HG02588 (cell line): ENCODE measurements at regions not wholly inside any gene's neighbourhood (a gene's known extent, or its start where the extent isn't known, plus 50 kb on each side); places are given as distances from the start of the nearest gene placed in this dataset.
"Not testable (repeated sequence)": the region's sequence is repeated elsewhere in the genome, so short reads cannot be mapped to it uniquely, and the experiment has no call there.

Experiments
- ATAC-seq: cut with Tn5 transposase; IDR thresholded peaks from one replicate; pipeline ENCODE4 v1.9.1; 2021; ENCODE audit warnings: mild to moderate bottlenecking, moderate library complexity; ENCODE audit not compliant: unreplicated experiment

DNA sequence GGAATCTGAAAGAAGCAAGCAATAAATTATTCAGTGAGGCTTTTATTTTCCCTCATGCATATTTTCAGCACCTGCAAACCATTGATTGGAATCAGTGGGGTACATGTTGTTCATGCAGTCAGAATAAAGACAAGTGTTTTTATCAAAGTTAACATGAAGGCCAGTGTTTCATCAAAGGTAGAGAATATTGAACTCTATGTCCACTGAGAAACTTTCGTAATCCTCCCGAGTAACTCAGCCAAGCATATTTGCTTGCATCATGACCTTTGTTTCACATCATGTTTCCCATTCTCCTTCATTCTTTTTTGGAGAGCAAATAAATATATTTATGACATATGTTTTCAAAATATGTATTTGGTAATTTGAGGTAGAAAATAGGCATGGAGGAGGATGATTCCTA is 663.1 kb downstream of the SH2D4B start:
- no peak for ATAC-seq

DNA sequence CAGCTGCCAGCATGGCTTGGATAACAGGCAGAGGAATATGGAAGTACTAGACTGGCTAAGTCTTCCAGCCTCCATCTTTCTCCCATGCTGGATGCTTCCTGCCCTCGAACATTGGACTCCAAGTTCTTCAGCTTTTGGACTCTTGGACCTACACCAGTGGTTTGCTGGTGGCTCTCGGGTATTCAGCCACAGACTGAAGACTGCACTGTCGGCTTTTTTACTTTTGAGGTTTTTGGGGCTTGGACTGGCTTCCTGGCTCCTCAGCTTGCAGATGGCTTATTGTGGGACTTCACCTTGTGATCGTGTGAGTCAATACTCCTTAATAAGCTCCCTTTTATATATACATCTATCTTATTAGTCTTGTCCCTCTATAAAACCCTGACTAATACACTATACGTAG is 667.6 kb upstream of the NRG3 start:
- ATAC-seq = not testable (repeated sequence)

DNA sequence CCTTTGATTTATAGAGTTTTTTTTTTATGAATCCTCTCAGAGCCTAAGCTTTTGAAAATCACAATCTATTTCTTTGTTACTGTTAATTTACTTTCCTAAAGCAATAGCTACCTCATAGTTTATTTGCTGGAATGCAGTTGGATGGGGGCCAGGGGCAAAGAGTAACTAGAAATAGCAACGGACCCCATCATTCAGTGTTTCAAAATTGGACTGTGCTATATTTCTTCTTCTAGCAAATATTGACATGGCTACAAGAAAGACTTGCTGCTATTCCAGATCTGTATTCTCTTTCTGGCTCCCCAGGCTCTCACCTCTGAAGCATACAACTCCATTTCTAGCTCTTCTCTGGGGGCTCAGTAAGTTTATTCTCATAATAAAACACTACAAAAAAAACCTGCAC is 661.6 kb upstream of the NRG3 start:
- no peak for ATAC-seq

DNA sequence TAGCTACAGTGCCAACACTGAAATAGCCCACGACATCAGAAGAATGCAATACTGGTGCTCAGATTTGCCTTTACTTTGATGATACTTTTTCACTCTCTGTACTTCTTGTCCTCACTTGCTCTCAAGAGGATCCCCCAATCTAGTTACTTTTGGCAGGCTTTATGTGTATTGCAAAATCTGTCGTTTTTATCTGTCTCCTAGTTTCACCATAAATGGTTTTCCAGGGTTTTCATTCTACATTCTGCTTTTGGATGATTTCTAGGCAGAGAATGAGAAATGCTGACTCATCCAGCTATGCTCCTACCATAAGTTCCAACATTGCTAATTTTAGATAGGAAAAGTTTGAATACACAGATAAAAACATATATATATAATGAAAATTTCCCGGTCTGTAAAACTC is 659.5 kb upstream of the NRG3 start:
- ATAC-seq = no peak

DNA sequence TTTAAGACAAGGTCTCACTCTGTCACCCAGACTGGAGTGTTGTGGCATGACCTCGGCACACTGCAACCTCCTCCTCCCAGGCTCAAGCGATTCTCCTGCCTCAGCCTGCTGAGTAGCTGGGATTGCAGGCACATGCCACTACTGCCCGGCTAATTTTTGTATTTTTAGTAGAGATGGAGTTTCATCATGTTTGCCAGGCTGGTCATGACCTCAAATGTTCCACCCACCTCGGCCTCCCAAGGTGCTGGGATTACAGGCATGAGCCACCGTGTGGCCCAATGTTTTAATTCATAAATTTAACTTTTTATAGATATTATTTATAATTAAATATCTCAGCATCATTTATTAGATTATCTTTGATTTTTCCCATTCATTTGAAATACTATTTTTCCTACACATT is 658.0 kb upstream of the NRG3 start:
- no peak for ATAC-seq

DNA sequence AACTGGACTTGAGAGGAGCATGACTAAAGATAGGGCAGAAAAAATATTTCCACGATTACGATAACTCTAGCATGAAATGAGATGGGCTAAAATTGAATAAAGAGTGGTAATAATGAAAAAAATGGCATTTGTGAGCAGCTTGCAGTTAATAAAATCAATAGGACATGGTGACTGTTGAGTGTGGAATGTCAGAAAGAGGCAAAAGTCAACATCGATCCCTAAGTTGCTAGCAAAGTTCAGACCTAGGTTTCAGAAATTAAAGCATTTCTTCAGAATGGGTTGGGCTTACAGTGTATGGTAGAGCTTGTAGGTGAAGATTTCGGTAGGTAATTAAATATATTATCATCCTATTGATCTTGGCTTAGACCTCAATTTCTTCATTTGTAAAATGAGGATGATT is 656.7 kb upstream of the NRG3 start:
- no peak for ATAC-seq

DNA sequence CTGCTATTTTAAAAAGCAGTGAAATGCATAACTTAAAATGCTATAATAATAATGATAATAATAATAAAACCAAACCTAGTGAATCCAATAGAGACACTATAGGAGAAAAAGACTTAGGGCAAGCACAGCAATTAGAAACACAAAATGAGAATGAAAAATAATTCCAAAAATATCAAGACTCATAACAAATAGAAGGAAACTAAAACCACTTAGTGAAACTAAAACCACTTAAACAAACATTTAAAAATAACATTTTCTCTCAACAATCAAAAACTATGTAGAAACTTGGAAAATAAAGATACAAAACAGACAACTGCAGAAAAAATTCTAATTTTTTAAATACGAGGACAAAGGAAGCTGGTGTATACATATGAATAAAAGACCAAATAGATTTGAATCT is 655.2 kb upstream of the NRG3 start:
- no peak for ATAC-seq

DNA sequence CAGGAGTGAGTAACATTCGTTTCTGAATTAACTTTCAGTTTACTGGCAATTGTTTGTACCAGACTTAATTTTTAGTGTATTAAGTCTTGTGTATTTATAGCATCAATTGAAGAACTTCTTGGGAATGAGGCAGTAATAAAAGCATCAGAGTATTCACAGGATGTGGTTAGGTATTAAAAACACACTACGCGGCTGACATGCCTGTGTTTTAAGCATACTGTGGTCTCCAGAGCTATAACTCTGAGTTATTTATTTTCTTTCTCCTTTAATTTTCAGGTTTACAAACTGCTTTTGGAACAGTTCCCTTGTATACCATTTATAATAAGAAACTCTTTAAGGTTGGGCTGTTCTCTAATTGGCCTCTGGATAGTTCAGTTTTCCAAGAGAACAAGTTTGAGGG is 626.1 kb upstream of the NRG3 start:
- ATAC-seq = no peak

DNA sequence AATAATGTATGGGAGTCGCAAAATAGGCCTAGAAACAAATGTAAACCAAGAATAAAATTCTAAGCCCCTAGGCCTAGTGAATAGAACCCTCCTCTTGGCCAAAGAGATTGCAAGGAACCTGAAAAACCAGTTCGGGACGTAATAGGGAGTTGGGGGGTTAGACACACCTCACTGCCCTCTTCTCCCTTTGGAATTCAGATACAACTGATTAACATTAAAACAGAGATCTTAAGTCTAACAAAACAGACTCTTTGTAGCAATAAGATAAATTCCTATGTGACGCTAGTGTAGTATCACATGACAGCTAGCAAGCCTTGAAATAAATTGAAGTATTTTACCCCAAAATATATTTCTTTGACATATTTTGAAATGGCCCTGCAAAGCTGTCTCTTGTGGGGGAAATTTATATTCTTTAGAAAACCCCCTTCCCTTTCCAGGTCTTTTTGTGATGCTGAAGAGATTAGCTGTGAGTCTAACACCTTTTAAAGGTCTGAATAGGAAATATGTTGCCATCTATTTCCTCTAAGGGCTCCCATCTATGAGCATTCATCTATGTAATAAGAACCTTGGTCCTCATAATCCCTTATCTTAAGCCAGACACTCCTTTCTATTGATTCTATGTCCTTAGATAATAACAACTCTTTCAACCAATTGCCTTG is 623.4 kb upstream of the NRG3 start:
- no peak for ATAC-seq

DNA sequence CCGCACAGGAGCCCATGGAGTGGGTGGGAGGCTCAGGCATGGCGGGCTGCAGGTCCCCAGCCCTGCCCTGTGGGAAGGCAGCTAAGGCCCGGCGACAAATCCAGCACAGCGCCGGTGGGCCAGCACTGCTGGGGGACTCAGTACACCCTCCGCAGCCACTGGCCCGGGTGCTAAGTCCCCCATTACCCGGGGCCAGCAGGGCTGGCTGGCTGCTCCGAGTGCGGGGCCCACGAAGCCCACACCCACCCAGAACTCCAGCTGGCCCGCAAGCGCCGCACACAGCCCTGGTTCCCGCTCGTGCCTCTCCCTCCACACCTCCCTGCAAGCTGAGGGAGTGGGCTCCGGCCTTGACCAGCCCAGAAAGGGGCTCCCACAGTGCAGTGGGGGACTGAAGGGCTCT is 610.0 kb upstream of the NRG3 start:
- ATAC-seq = not testable (repeated sequence)

DNA sequence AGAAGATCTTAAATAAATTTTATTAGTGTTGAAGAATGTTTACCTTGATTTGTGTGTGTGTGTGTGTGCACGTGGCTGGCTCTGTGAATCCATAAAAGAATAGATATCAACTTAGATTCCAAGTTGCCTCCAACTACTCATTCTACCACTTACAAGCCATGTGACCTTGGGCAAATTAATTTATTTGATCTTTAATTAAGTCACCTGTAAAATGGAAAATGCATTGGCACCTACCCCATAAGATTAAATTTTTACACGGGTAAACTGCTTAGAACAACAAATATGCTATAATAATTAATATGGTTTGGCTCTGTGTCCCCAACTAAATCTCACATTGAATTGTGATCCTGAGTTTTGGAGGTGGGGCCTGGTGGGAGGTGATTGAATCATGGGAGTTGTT is 604.9 kb upstream of the NRG3 start:
- ATAC-seq = no peak

DNA sequence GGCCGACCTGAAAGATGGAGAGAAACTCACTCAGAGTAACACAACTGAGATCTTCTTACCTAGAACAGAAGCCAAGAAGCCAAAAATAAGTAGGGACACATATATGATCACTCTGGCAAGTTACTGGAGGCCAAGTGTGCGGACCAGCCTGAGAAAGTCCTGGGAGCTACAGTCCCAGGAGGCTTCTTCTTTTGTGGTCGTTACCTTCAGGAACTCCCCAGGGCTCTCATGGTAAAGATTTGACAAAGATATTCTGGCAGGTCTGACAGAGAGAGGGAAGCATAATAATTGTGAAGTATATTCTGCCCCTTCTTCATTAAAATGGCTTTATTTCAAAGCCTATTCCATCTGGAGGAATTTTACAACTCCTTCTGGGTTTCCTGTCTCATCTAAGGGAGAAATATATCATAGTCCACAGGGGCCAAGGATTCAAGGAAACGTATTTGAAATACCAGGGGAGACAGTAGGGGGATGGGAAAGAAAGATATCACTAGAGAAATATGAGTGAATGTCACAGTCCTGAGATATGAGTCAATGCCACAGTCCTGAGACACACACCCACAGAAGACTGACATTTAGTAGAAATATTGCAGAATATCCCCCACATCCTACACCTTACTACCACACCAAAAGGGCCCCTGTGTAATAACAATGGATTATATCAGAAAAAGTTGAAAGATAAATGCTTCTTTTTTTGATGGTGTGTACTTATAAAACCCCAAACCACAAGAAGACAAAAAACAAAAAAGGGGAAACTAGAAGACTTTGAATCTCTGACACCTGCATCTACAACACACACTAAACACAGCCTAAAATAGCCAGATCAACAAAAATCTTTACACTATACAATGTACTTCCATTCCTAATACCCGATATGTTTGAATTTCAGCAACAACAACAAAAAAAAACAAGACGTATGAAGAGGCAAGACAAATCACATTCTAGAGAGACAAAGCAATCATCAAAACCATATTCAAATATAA is 594.2 kb upstream of the NRG3 start:
- no peak for ATAC-seq

DNA sequence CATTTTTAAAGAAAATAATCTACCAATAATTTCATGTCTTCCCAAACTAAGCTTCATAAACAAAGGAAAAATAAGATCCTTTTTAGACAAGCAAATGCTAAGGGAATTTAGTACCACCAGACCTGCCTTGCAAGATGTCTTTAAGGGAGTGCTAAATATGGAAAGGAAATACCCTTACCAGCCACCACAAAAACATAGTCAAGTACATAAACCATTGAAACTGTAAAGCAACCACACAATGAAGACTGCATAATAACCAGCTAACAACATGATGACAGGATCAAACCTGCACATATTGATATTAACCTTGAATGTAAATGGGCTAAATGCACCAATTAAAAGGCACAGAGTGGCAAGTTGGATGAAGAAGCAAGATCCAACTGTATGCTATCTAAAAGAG is 586.5 kb upstream of the NRG3 start:
- no peak for ATAC-seq

DNA sequence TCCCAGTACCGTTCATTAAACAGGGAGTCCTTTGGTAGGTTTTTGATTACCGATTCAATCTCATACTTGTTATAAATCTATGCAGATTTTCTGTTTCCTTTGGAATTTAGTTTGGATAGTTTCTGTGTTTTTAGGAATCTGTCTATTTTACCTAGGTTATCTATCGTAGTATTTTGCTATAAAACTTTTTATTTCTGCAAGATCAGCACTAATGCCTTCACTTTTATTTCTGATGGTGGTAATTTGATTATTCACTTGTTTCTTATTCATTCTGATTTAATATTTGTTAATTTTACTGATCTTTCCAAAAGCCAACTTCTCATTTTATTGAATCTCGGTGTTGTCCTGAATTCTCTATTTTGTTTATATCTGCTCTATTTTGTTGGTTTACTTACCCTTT is 577.7 kb upstream of the NRG3 start:
- no peak for ATAC-seq

DNA sequence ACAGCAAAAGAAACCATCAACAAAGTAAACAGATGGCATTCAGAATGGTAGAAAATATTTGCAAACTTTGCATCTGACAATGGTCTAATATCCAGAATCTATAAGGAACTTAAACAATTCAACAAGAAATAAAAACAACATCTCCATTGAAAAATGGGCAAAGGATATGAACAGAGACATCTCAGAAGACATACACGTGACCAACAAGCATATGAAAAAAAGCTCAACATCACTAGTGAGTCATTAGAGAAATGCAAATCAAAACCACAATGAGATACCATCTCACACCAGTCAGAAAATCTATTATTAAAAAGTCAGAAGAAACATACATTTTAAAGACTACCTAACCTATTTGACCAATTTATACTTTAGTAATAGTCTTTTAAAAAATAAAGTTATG is 571.3 kb upstream of the NRG3 start:
- no peak for ATAC-seq

DNA sequence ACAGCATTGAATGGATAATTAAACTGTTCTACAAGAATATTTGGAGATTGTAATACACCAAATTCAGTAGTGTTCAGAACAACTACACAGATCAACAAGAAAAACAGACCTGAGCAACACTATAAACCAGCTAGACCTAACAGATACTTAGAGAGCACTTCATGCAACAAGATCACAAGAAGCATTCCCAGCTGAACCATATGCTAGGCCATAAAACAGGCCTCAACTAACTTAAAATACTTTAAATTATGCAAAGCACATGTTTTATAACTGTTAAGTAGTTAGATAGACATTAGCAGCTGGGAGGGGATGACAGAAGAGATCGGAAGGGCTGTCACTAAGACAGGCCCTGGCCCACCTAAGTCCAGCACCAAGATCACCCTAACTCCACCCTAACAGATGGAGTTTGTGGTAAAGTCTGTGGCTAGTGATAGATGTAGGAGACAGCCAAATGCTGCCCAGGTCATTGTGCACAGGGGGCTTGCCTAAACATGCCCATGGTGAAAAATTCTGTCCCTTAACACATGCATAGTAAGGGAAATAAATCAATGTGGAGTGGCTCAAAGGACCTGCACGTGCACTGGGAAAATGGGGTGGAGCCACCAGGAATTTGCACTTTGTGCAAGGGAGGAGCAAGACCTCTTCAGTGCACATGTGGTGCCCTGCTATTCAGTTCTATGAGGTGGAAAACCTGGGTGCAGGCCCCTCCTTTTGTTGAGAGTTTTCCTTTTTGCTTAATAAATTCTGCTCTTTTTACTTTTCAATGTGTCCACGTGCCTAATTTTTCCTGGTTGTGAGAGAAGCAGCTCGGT is 567.8 kb upstream of the NRG3 start:
- no peak for ATAC-seq

DNA sequence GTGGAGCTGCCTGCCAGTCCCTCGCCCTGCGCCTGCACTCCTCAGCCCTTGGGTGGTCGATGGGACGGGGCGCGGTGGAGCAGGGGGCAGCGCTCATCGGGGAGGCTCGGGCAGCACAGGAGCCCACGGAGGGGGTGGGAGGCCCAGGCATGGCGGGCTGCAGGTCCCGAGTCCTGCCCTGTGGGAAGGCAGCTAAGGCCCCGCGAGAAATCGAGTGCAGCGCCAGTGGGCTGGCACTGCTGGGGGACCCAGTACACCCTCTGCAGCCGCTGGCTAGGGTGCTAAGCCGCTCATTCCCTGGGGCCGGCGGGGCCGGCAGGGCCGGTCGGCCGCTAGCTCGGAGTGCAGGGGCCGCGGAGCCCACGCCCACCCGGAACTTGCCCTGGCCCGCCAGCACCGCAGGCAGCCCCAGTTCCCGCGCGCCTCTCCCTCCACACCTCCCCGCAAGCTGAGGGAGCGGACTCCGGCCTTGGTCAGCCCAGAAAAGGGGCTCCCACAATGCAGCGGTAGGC is 565.9 kb upstream of the NRG3 start:
- ATAC-seq = no peak

DNA sequence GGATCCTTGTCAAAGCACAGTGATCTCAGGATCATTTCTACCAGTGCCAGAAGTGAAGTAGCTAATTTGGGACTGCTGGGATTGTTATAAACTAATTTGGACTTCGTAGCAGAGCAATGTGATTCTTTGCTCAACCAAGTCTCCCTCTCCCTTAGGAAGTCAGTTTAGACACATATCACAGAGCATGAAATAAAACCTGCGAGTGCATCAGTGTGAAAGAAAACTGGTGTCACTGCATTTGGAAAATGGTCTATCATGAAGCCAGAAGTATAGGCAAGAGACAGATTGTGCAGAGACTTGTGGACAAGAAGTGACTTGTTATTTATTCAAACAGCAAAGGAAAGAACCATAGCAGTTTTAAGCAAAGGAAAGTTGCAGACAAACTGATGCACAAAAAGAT is 560.5 kb upstream of the NRG3 start:
- ATAC-seq = no peak

DNA sequence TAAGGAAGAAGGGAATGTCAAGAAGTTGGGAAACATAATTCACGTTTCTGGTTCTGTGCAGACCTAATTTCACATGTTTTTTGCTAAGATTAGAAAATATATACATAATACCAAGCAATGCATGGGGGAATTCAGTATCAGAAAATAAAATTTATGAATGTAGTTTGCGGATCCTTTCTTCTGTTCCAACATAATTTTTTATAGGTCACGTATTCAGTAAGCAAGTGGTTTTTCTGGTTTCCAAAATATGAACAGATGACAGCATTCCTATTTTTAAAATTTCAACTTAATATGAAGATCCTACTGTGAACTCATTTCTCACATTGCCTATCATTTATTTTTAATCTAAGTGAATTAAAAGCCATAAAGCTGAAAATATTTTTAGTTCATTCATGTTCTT is 560.0 kb upstream of the NRG3 start:
- ATAC-seq = no peak

DNA sequence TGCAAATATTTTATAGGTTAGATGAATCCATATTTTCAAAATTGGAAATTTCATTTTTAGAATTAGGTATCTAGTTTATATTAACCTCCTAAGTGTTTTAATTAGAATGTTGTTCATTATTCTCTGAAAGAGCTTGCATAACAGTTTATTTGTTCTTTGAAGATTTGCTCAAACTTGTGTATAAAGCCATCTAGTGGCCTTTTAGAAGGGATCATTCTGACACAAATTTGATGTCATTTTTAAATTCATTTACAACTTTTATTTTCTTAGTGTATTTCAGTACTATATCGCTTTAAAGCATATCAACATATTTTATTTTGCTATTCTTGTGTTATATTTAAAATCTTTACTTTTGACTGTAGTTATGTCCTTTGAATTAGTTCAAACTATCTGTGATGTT is 527.0 kb upstream of the NRG3 start:
- no peak for ATAC-seq

DNA sequence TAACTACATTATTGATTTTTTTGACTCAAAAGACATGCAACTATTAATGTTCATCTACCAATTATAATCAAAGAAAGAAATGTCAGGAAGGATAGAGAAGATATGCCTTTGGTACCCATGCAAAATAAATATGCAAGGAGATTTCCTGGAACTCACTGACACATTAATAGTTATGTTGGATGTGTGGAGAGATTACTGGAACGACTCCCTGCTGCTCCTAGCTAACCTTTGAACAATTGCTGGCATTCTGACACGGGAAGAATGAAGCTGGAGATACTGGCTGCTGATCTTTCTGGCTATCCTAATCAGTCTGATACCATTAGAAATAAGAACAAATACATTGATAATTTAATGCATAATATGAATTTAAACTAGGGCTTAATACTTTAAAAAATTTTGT is 507.9 kb upstream of the NRG3 start:
- no peak for ATAC-seq
